ENCODE measurements at regions not wholly inside any gene's neighbourhood (a gene's known extent, or its start where the extent isn't known, plus 50 kb on each side); places are given as distances from the start of the nearest gene placed in this dataset.

DNA sequence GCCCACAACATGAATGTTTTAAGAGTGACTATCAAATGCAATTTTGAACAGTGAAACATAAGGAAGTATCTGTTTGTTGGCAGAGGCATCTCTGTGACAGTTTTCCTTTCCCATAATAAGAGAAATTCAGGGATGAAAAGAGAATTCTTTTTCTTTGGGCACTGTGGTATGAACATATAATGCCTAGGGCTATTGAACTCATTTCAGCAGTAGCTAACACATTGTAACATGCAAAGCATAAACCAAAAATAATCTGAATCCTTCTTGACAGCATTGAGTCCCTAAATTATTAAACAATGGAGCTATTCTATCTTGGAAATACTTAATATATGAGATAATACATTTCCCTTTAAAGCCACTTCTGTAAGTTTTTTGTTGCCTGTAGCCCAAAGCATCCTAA is 633.0 kb upstream of the B3GALT2 start:
- no peaks in the 10 kb centered on the region for H4K20me1 ChIP-seq (ENCODE audit: insufficient read depth, poor library complexity, severe bottlenecking)
- no peaks in the 10 kb centered on the region for H3K36me3 ChIP-seq (replicated peaks; ENCODE audit: insufficient read depth, low read depth)
- no peaks in the 10 kb centered on the region for H3K9me3 ChIP-seq (ENCODE audit: low read depth)
- no peaks in the 10 kb centered on the region for H3K27me3 ChIP-seq
- no peaks in the 10 kb centered on the region for H3K4me1 ChIP-seq (ENCODE audit: insufficient read depth)
- H3K9me2 ChIP-seq (replicated peaks; ENCODE audit: insufficient read depth): no peaks in the 10 kb centered on the region
- no peaks in the 10 kb centered on the region for H3K79me2 ChIP-seq
- DNase-seq (ENCODE audit: low spot score): no peak
- TF ChIP-seq EZH2 (IDR thresholded peaks at IDR 0.05; ENCODE audit: borderline replicate concordance) (no peak), EZH2phosphoT487 (IDR thresholded peaks at IDR 0.05; ENCODE audit: low read depth, severe bottlenecking, unreplicated experiment) (no peak)
- TF ChIP-seq, protein P1, sequence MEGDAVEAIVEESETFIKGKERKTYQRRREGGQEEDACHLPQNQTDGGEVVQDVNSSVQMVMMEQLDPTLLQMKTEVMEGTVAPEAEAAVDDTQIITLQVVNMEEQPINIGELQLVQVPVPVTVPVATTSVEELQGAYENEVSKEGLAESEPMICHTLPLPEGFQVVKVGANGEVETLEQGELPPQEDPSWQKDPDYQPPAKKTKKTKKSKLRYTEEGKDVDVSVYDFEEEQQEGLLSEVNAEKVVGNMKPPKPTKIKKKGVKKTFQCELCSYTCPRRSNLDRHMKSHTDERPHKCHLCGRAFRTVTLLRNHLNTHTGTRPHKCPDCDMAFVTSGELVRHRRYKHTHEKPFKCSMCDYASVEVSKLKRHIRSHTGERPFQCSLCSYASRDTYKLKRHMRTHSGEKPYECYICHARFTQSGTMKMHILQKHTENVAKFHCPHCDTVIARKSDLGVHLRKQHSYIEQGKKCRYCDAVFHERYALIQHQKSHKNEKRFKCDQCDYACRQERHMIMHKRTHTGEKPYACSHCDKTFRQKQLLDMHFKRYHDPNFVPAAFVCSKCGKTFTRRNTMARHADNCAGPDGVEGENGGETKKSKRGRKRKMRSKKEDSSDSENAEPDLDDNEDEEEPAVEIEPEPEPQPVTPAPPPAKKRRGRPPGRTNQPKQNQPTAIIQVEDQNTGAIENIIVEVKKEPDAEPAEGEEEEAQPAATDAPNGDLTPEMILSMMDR (IDR thresholded peaks at IDR 0.05; ENCODE audit: poor library complexity): no peak
- no peak overlapping the region for H3K4me2 ChIP-seq
- no peak overlapping the region for H2AFZ ChIP-seq
- H3K27ac ChIP-seq: no peak overlapping the region
- no peak overlapping the region for H3K4me3 ChIP-seq

DNA sequence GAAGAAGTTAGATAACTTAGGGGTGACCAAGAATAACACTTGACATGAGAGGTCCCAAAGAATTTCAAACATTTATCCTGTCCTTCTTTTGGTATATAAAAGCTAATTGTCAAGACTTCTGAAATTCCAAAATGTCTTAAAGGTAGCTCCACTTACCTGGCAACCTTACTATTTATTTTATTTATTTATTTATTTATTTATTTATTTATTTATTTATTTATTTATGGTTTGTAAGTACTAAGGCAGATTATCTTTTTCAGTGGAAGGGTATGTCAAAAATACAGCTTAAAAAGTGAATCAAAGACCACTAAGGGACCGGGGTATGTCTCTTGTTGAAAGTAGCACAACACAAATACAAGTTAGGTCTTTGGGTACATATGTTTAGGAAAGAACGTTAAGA is 620.8 kb upstream of the B3GALT2 start:
- no peaks in the 10 kb centered on the region for H3K27me3 ChIP-seq
- WGBS (ENCODE audit: low lambda C conversion rate, missing lambda C conversion rate): 74% methylated on average over 2 of the region's 2 CpGs
- no peaks in the 10 kb centered on the region for H3K4me1 ChIP-seq (ENCODE audit: insufficient read depth)
- no peaks in the 10 kb centered on the region for H3K36me3 ChIP-seq (replicated peaks; ENCODE audit: insufficient read depth, low read depth)
- no peak overlapping the region for H2AFZ ChIP-seq
- no peaks in the 10 kb centered on the region for H4K20me1 ChIP-seq (ENCODE audit: insufficient read depth, poor library complexity, severe bottlenecking)
- no peak overlapping the region for H3K4me3 ChIP-seq
- H3K4me2 ChIP-seq: no peak overlapping the region
- no peak overlapping the region for H3K27ac ChIP-seq
- H3K9me3 ChIP-seq (ENCODE audit: low read depth): no peaks in the 10 kb centered on the region
- H3K9me2 ChIP-seq (replicated peaks; ENCODE audit: insufficient read depth): no peaks in the 10 kb centered on the region
- TF ChIP-seq, protein P1 (IDR thresholded peaks at IDR 0.05; ENCODE audit: poor library complexity): no peak
- TF ChIP-seq EZH2phosphoT487 (IDR thresholded peaks at IDR 0.05; ENCODE audit: low read depth, severe bottlenecking, unreplicated experiment): no peak
- no peak for TF ChIP-seq EZH2 (IDR thresholded peaks at IDR 0.05; ENCODE audit: borderline replicate concordance)
- no peaks in the 10 kb centered on the region for H3K79me2 ChIP-seq
- DNase-seq (ENCODE audit: low spot score): no peak

DNA sequence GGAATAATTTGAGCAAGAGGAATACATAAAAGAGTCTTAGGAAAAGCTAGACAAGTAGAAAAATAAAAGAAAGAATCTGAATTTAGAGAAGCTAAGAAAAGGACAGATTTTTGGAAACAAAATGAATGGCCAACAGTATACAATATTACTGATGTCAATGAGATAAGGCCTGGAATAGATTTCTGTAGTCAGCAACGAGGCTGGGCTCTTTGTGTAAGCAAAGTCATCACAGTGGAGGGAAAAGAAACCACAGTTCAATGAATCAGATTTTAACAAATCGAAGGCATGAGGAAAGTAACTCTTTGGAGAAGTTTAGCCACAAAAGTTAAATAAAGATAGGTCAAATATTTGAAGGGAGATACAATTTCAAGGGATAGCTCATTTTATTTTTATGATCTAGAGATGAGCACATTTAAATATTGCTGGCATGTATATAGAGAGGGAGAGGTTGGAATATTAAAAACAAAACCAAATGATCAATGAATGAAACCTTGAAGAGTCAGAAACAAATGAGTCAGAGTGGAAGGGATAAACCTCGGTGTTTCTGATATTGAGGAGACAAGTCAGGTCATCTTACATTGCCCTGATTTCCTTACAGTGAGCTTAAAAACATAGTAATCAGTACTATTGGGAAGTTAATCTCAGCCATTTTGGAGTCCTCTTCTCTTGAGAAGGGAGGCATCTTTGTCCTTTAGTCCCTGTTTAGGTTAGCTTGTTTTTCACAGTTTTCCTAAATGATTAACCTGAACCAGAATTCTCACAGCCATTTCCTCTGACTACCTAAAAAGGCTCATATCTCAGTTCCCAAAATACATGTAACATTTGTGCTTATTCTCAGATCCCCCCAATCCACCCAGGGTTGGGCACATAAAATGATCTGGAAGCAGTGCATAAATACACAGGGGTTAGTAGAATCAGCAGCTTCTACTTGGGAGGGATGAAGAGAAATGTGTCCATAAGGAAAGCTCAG is 620.0 kb upstream of the B3GALT2 start:
- no peaks in the 10 kb centered on the region for H3K79me2 ChIP-seq
- H2AFZ ChIP-seq: no peak overlapping the region
- H3K4me2 ChIP-seq: no peak overlapping the region
- no peaks in the 10 kb centered on the region for H3K9me2 ChIP-seq (replicated peaks; ENCODE audit: insufficient read depth)
- H3K27me3 ChIP-seq: no peaks in the 10 kb centered on the region
- H4K20me1 ChIP-seq (ENCODE audit: insufficient read depth, poor library complexity, severe bottlenecking): no peaks in the 10 kb centered on the region
- WGBS (ENCODE audit: low lambda C conversion rate, missing lambda C conversion rate): 84% methylated on average over 3 of the region's 3 CpGs
- TF ChIP-seq EZH2 (IDR thresholded peaks at IDR 0.05; ENCODE audit: borderline replicate concordance): no peak
- TF ChIP-seq EZH2phosphoT487 (IDR thresholded peaks at IDR 0.05; ENCODE audit: low read depth, severe bottlenecking, unreplicated experiment): no peak
- TF ChIP-seq, protein P1 (IDR thresholded peaks at IDR 0.05; ENCODE audit: poor library complexity): no peak
- no peak for DNase-seq (ENCODE audit: low spot score)
- no peaks in the 10 kb centered on the region for H3K36me3 ChIP-seq (replicated peaks; ENCODE audit: insufficient read depth, low read depth)
- H3K4me1 ChIP-seq (ENCODE audit: insufficient read depth): no peaks in the 10 kb centered on the region
- no peak overlapping the region for H3K4me3 ChIP-seq
- no peaks in the 10 kb centered on the region for H3K9me3 ChIP-seq (ENCODE audit: low read depth)
- H3K27ac ChIP-seq: no peak overlapping the region
